Esophagus muscularis mucosa (tissue), 3 donors: ENCODE measurements at regions not wholly inside any gene's neighbourhood (a gene's known extent, or its start where the extent isn't known, plus 50 kb on each side); places are given as distances from the start of the nearest gene placed in this dataset.

Experiments
- CTCF ChIP-seq, 3 experiments: fragments of 200-600 bp in 2 of 3; fragments of 450-650 bp in 1 of 3; sonication (generic) in 2 of 3; IDR thresholded peaks; one replicate each; pipeline ENCODE4 v1.5.1; 2017 to 2019; ENCODE audit warnings: antibody characterized with exemption in 3 of 3, mild to moderate bottlenecking in 2 of 3, moderate library complexity in 1 of 3
- POLR2A ChIP-seq: fragments of 450-650 bp; IDR thresholded peaks from one replicate; pipeline ENCODE4 v1.6.1; 2017; ENCODE audit warnings: antibody characterized with exemption, moderate library complexity, mild to moderate bottlenecking, low read depth
- POLR2AphosphoS5 ChIP-seq, 2 donors: sonication (generic); formaldehyde crosslinking; IDR thresholded peaks; one replicate each; pipeline ENCODE4 v1.6.1; 2017; ENCODE audit warnings: antibody characterized with exemption in 2 of 2

- no peak for TF ChIP-seq POLR2AphosphoS5 (IDR thresholded peaks at IDR 0.05)
- TF ChIP-seq CTCF (IDR thresholded peaks at IDR 0.05): no peak
- no peak for TF ChIP-seq POLR2A
Observed at GRCh38 chrX:76538860-76539259, 111.3 kb downstream of the MAGEE1 start.
